Heart left ventricle (tissue), 13 donors: ENCODE measurements at regions not wholly inside any gene's neighbourhood (a gene's known extent, or its start where the extent isn't known, plus 50 kb on each side); places are given as distances from the start of the nearest gene placed in this dataset.
"Not testable (repeated sequence)": the region's sequence is repeated elsewhere in the genome, so short reads cannot be mapped to it uniquely, and the experiment has no call there.

Source experiments
- CTCF ChIP-seq, 12 donors: fragments of 200-600 bp; sonication (generic) in 4 of 12; IDR thresholded peaks; one replicate each; pipeline versions ENCODE4 v1.5.0 to v1.8.0; 2018 to 2022; ENCODE audit warnings: antibody characterized with exemption in 12 of 12, mild to moderate bottlenecking in 5 of 12
- POLR2A ChIP-seq, 2 donors: fragments of 450-650 bp; IDR thresholded peaks; one replicate each; pipeline ENCODE4 v1.6.1; 2017; ENCODE audit warnings: antibody characterized with exemption in 2 of 2, mild to moderate bottlenecking in 2 of 2, moderate library complexity in 2 of 2
- donor health status: ischemic (EF 13 %, LVEDD 7.1; RV severe dilation, severe dysfunction).
- donor health status: DM: no; HTN: yes; CAD: no.
- donor health status: DM: no; HTN: no; CAD: no.
- donor health status: ischemic (EF 25% LVEDD 6.9; RV normal size, moderate dysfunction).
- donor health status: ischemic (EF 25% LVEDD 5.7; RV mildly dilated, moderate dysfunction).
- donor health status: ischemic (EF 35%, LVEDD 5.7; RV mildly dilated, moderate dysfunction).
- donor health status: nonischemic (EF 11% LVEDD 7.7; RV severe dilation, severe dysfunction).
- donor health status: DM: yes; HTN: yes; CAD: no.
- donor health status: PGD.
- donor health status: ischemic (EF 29% LVEDD 5.4; RV normal size, mild dysfunction).
- donor health status: nonischemic (EF 23%, LVEDD 6.1; RV moderate dilation, normal function).

GRCh38 chr15:22256389-22257046, 176.2 kb downstream of the OR4M2 start:
- not testable (repeated sequence) for TF ChIP-seq CTCF, POLR2A (IDR thresholded peaks at IDR 0.05)
